Omental fat pad (tissue), 3 donors: ENCODE measurements at regions not wholly inside any gene's neighbourhood (a gene's known extent, or its start where the extent isn't known, plus 50 kb on each side); places are given as distances from the start of the nearest gene placed in this dataset.

Experiments
- ATAC-seq: fragments of 150-250 bp; one replicate; pipeline ENCODE4 v1.9.1; 2016; ENCODE audit warnings: mild to moderate bottlenecking, moderate library complexity; ENCODE audit not compliant: low FRiP score
- DNase-seq: peaks from one replicate; pipeline ENCODE4 v3.0.0-alpha.2; 2019; ENCODE audit warnings: low spot score
- CTCF ChIP-seq, 3 donors: fragments of 450-650 bp; IDR thresholded peaks; one replicate each; pipeline ENCODE4 v1.5.1; 2016 to 2017; ENCODE audit warnings: antibody characterized with exemption in 3 of 3, mild to moderate bottlenecking in 3 of 3, moderate library complexity in 2 of 3

- TF ChIP-seq CTCF (IDR thresholded peaks at IDR 0.05): no peak
- DNase-seq (no peak), ATAC-seq (no peak)
Observed at GRCh38 chr9:71333321-71333720, 211.9 kb upstream of the TRPM3 start.

DNA sequence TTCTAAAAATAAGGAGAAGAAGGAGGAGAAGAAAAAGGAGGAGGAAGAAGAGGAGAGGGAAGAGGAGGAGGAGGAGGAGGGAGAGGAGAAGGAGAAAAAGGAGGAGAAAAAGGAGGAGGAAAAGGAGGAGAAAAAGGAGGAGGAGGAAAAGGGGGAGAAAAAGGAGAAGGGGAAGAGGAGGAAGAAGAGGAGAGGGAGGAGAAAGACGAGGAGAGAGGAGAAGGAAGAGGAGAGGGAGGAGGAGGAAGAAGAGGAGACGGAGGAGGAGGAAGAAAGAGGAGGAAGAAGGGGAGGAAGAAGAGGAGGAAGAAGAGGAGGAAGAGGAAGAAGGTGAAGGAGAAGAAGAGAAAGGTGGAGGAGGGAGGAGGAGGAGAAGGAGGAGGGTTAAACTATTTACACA is 210.2 kb upstream of the TRPM3 start:
- no peak for TF ChIP-seq CTCF (IDR thresholded peaks at IDR 0.05)
- DNase-seq (no peak), ATAC-seq (no peak)

- no peak for TF ChIP-seq CTCF (IDR thresholded peaks at IDR 0.05)
- no peak for DNase-seq
Observed at GRCh38 chr9:71329873-71330272, 208.5 kb upstream of the TRPM3 start.

DNA sequence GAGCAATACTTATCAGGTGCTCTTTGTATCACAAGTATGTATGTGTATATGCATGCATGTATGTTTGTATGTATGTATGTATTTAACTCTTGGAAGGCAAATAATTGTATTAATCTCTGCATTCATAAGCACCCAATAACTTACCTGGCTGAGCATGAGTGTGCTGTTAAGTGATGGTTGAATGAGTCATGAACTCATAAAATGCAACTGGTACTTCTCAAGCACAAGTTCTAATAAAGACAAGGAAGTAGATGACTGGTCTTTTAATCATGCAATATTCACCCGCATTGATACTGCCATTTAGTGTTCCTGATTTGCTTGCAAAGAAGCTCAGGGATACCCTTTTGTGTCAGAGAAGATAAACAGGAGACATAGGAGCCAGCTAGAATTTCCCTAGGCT is 204.9 kb upstream of the TRPM3 start:
- DNase-seq (no peak), ATAC-seq (no peak)
- no peak for TF ChIP-seq CTCF (IDR thresholded peaks at IDR 0.05)

More at GRCh38 chr9:71329873-71330272, 208.5 kb upstream of the TRPM3 start:
- no peak for ATAC-seq

DNA sequence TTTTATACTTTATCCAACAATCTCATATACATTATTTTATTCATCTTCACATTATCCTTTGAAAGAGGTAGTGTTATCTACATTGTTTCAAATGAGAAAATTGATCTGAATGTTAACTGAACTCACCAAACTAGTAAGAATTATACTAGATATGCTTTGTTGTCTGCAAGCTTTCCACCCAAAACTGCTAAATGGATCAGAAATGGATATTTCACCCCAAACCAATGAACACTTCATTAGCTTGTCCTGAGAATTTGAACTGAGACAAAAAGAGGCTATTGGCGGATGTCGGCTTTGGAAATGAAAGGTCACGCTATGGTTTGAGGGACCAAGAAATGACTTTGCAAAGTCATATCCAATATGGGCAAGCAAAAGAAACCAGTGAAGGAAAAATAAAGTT is 201.9 kb upstream of the TRPM3 start:
- no peak for TF ChIP-seq CTCF (IDR thresholded peaks at IDR 0.05)

DNA sequence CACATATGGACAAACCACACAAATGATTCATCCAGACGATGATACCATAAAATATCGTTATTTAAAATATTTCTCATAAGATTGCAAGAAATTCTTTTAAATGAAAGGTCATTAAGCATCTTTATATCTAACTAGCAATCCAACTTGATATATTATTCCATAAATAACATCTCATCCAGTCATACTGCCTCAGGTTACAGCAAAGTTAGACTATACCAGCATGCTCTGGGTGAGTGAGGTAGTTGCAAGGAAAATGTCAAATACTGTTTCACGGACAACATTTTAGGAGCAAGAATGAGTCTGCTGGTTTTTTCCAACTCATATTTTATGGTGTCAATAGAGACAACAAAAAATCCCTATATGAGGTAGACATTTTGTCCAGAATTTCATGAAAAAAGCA is 200.9 kb upstream of the TRPM3 start:
- TF ChIP-seq CTCF (IDR thresholded peaks at IDR 0.05): no peak
- DNase-seq: no peak
- no peak for ATAC-seq

More for the DNA sequence above, 201.9 kb upstream of the TRPM3 start:
- ATAC-seq: no peak
- no peak for DNase-seq

DNA sequence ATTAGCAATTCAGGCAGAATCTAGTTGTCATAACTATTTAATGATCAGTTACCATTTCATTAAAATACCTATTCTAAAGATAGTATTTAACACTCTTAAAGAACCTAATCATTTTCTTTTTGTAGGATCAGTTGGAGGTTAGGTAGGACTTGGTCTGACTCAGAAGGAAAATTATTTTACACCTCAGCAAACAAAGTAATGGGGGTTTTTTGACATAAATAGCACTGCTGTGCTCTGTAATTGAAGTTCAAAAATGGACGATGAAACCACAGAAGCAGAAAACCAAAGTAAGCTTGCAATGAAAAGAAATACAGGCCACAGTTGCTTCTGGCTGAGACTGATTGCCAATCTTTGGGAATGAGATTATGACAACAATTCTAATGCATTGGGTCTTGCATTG is 187.0 kb upstream of the TRPM3 start:
- DNase-seq: no peak
- no peak for TF ChIP-seq CTCF (IDR thresholded peaks at IDR 0.05)
- ATAC-seq: no peak
